Bronchial epithelial cell (primary cell): ENCODE measurements at regions not wholly inside any gene's neighbourhood (a gene's known extent, or its start where the extent isn't known, plus 50 kb on each side); places are given as distances from the start of the nearest gene placed in this dataset.

Source experiments
- DNase-seq: peaks from one replicate; pipeline ENCODE4 v3.0.0-alpha.2; 2010; ENCODE audit warnings: low read depth
- FAIRE-seq: peaks from 2 replicates; lab custom pipeline; 2011; peaks lifted over from hg19 to GRCh38; lab: Jason Lieb, UNC
- H3K27me3 ChIP-seq: 2 replicates; pipeline ENCODE4 v1.5.1; 2011; ENCODE audit warnings: low read length; ENCODE audit not compliant: control insufficient read depth, insufficient read depth
- H3K36me3 ChIP-seq: 2 replicates; pipeline ENCODE4 v1.5.1; 2011; ENCODE audit warnings: low read length; ENCODE audit not compliant: control insufficient read depth, insufficient read depth
- H3K4me3 ChIP-seq: 2 replicates; pipeline ENCODE4 v1.5.1; 2011; ENCODE audit warnings: mild to moderate bottlenecking, low read depth, low read length, control low read depth
- TF ChIP-seq, protein P1 (sequence below): IDR thresholded peaks from 2 replicates; pipeline ENCODE4 v1.5.1; 2011; ENCODE audit warnings: mild to moderate bottlenecking, moderate library complexity, low read length, control low read depth, inconsistent platforms; ENCODE audit not compliant: insufficient read depth, severe bottlenecking

DNA sequence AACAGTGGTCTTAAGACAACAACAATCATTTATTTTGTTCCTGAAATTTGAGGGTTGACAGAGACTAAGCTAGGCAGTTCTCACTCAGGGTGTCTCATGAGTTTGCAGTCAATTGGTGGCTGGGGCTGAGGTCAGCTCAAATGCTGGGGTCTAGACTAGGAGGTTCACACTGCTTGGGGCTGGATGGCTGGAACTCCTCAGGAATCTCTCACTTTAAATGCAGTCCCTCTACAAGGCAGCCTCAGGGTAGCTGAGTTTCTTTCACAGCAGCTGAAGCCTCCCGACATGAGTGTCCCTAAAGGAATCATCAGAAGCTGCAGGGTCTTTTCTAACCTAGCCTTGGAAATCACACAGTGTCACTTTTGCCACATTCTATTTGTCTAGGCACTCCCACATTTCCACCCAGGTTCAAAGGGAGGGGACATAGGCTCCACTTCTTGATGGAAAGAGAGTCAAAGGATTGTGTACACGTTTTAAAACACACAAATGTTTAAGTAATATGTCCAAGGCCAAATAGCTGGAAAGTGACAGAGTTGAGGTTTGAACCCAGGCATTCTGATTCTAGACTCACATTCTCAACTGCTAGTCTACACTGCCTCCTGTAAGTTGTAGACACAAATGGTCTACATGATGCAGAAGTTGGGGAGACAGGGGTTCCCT lies 133.8 kb downstream of the ZFP36L2 start:
- no peaks in the 10 kb centered on the region for H3K36me3 ChIP-seq
- no peaks in the 10 kb centered on the region for H3K27me3 ChIP-seq
- TF ChIP-seq, protein P1, sequence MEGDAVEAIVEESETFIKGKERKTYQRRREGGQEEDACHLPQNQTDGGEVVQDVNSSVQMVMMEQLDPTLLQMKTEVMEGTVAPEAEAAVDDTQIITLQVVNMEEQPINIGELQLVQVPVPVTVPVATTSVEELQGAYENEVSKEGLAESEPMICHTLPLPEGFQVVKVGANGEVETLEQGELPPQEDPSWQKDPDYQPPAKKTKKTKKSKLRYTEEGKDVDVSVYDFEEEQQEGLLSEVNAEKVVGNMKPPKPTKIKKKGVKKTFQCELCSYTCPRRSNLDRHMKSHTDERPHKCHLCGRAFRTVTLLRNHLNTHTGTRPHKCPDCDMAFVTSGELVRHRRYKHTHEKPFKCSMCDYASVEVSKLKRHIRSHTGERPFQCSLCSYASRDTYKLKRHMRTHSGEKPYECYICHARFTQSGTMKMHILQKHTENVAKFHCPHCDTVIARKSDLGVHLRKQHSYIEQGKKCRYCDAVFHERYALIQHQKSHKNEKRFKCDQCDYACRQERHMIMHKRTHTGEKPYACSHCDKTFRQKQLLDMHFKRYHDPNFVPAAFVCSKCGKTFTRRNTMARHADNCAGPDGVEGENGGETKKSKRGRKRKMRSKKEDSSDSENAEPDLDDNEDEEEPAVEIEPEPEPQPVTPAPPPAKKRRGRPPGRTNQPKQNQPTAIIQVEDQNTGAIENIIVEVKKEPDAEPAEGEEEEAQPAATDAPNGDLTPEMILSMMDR: no peak
- DNase-seq (no peak), FAIRE-seq (peak; percentile 13)
- no peak overlapping the region for H3K4me3 ChIP-seq

DNA sequence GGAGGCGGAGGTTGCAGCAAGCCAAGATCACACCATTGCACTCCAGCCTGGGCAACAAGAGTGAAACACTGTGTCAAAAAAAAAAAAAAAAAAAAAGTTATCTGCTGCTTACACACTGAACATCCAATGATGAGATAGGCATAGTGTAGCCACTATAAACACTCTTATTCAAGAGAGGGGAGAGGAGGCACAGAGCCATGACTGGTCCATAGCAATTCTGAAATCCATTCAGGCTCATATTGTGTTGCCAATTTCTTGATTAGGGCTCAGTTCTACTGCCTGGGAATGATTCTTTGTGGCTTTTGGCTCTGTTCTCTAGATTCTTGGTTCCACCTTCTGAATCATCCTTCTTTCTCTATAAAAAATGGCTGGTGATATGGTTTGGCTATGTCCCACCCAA lies 136.1 kb downstream of the ZFP36L2 start:
- TF ChIP-seq, protein P1: no peak
- FAIRE-seq (no peak), DNase-seq (no peak)
- Histone ChIP-seq H3K4me3 (no peak overlapping the region), H3K36me3 (no peaks in the 10 kb centered on the region), H3K27me3 (no peaks in the 10 kb centered on the region)

DNA sequence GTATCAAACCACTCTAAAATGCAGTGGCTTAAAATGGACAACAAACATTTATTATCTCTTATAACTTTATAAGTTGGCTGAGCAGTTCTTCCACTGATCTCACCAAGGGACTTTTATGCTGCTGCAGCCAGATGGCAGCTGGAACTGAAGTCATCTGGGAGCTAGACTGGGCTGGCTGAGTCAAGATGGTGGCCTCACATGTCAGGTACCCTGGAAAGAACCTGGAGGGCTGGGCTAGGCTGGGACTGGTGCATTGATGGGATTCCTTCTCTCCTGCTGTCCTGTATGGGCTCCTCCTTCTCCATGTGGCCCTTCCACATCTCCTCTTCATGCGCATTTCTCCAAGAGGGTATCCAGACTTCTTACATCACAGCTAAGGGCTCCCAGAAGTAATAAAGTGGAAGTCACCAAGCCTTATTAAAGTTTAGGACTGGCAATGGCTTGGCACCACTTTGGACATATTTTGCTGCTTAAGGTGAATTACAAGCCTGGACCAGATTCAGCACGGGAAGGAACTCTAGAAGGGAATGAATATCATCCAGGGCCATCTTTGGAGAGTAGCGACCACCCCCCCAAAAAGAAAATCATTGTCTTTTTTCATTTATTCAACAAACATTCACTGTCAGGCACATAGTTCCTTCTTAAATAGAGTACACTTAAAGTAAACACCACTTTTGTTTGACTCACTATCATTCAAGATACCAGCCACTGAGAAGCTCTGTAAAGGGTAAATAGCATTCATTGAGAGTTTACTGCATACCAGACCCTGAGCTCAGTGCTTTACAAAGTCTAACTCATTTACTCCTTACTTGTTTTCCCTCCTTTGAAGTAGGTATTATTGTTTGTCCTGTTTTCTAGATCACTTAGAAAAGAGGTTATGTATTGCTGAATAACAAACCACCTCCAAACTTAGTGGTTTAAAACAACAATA lies 138.0 kb downstream of the ZFP36L2 start:
- DNase-seq: peak; percentile 62
- H3K36me3 ChIP-seq: no peaks in the 10 kb centered on the region
- no peaks in the 10 kb centered on the region for H3K27me3 ChIP-seq
- FAIRE-seq: no peak
- no peak overlapping the region for H3K4me3 ChIP-seq
- TF ChIP-seq, protein P1: no peak

DNA sequence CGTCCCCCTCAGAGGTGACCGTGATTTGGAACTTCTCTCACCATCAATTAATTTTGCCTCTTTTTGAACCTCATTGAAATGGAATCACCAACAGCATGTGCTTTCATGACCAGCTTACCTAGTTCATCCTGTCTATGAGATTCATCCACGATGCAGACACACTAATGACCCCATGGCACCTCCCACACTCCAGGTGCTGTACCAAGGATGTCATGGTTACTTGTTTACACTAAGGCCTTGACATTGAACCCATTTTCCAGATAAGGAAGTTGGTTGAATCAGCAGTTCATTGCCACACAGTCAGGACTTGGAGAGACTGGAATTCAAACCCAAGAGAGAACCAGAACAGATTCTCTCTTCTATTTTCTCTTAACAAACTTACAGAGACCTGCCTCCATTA lies 139.0 kb downstream of the ZFP36L2 start:
- Histone ChIP-seq H3K36me3 (no peaks in the 10 kb centered on the region), H3K4me3 (no peak overlapping the region), H3K27me3 (no peaks in the 10 kb centered on the region)
- FAIRE-seq (no peak), DNase-seq (no peak)
- TF ChIP-seq, protein P1: no peak

DNA sequence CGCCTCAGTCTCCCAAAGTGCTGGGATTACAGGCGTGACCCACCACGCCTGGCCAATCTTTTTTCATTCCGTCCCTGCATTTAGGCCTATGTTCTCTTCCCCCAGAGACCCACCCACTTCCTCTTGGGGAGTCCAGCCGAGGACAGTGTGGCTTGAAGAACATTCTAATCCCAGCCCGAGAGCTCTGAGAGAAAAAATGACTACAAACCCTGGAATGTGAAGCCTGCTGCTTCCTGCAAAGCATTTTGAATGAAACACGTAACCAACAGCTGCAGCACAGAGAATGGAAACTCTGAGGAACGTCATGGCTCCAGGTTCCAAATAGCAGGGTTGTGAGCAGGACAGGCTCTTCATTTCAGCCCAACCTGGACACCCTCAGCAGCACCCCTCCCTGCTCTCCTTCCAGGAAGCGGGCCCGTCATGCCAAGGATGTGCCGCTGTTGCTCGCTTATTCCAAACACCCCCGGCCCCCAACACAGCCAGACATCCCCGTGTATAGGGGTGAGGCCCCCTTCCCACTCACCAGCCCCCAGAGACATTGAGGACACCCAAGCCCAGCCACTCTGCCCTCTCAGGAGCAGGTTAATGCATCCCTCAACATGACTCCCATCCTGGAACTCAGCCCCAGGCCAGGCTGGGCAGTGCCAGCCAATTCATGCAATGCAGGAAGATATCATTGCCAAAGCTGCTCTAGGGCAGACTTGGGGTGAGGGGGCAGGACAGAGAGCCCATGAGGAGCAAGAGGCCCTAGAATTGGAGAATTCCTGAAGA lies 139.8 kb downstream of the ZFP36L2 start:
- no peaks in the 10 kb centered on the region for H3K36me3 ChIP-seq
- FAIRE-seq (peak; percentile 58), DNase-seq (peak; percentile 100)
- TF ChIP-seq, protein P1: no peak
- no peaks in the 10 kb centered on the region for H3K27me3 ChIP-seq
- no peak overlapping the region for H3K4me3 ChIP-seq
